ENCODE measurements at regions not wholly inside any gene's neighbourhood (a gene's known extent, or its start where the extent isn't known, plus 50 kb on each side); places are given as distances from the start of the nearest gene placed in this dataset.

- TF ChIP-seq SIN3A (IDR thresholded peaks at IDR 0.05; ENCODE audit: borderline replicate concordance, insufficient read depth, low read length) (no peak), POLR2AphosphoS5 (IDR thresholded peaks at IDR 0.05; ENCODE audit: low read depth, low read length) (no peak), REST (IDR thresholded peaks at IDR 0.05; ENCODE audit: insufficient read depth in 1 of 2, low read depth in 2 of 2, low read length in 2 of 2) (no peak), FOXP2 (optimal IDR thresholded peaks at IDR 0.05; ENCODE audit: borderline replicate concordance, extremely low read depth, extremely low read length, insufficient read depth) (no peak), TAF1 (IDR thresholded peaks at IDR 0.05; ENCODE audit: borderline replicate concordance, insufficient read depth, low read length) (no peak)
Observed at GRCh38 chr3:116767726-116768125, 58.1 kb downstream of the TUSC7 start.

GRCh38 chr3:116770815-116771450, 61.4 kb downstream of the TUSC7 start:
- TF ChIP-seq FOXP2 (optimal IDR thresholded peaks at IDR 0.05; ENCODE audit: borderline replicate concordance, extremely low read depth, extremely low read length, insufficient read depth), result no peak
- TF ChIP-seq SIN3A (IDR thresholded peaks at IDR 0.05; ENCODE audit: borderline replicate concordance, insufficient read depth, low read length), result no peak
- no peak for TF ChIP-seq TAF1 (IDR thresholded peaks at IDR 0.05; ENCODE audit: borderline replicate concordance, insufficient read depth, low read length)
- no peak for TF ChIP-seq REST (IDR thresholded peaks at IDR 0.05; ENCODE audit: insufficient read depth in 1 of 2, low read depth in 2 of 2, low read length in 2 of 2)
- TF ChIP-seq POLR2AphosphoS5 (IDR thresholded peaks at IDR 0.05; ENCODE audit: low read depth, low read length), result no peak

- no peak for TF ChIP-seq SIN3A (IDR thresholded peaks at IDR 0.05; ENCODE audit: borderline replicate concordance, insufficient read depth, low read length)
- TF ChIP-seq FOXP2 (optimal IDR thresholded peaks at IDR 0.05; ENCODE audit: borderline replicate concordance, extremely low read depth, extremely low read length, insufficient read depth), result no peak
- TF ChIP-seq REST (IDR thresholded peaks at IDR 0.05; ENCODE audit: insufficient read depth in 1 of 2, low read depth in 2 of 2, low read length in 2 of 2), result no peak
- no peak for TF ChIP-seq TAF1 (IDR thresholded peaks at IDR 0.05; ENCODE audit: borderline replicate concordance, insufficient read depth, low read length)
- TF ChIP-seq POLR2AphosphoS5 (IDR thresholded peaks at IDR 0.05; ENCODE audit: low read depth, low read length), result no peak
Observed at GRCh38 chr3:116776880-116777785, 67.6 kb downstream of the TUSC7 start.

GRCh38 chr3:116785226-116785625, 75.6 kb downstream of the TUSC7 start:
- TF ChIP-seq FOXP2 (optimal IDR thresholded peaks at IDR 0.05; ENCODE audit: borderline replicate concordance, extremely low read depth, extremely low read length, insufficient read depth), result no peak
- TF ChIP-seq REST (IDR thresholded peaks at IDR 0.05; ENCODE audit: insufficient read depth in 1 of 2, low read depth in 2 of 2, low read length in 2 of 2), result no peak
- TF ChIP-seq SIN3A (IDR thresholded peaks at IDR 0.05; ENCODE audit: borderline replicate concordance, insufficient read depth, low read length), result no peak
- no peak for TF ChIP-seq POLR2AphosphoS5 (IDR thresholded peaks at IDR 0.05; ENCODE audit: low read depth, low read length)
- TF ChIP-seq TAF1 (IDR thresholded peaks at IDR 0.05; ENCODE audit: borderline replicate concordance, insufficient read depth, low read length), result no peak

Data from PFSK-1 (cell line).